MM.1S (cell line): ENCODE measurements at regions not wholly inside any gene's neighbourhood (a gene's known extent, or its start where the extent isn't known, plus 50 kb on each side); places are given as distances from the start of the nearest gene placed in this dataset.

Experiments used
- EZH2 ChIP-seq: fragments of 300-600 bp; sonication (generic); optimal IDR thresholded peaks from 2 replicates; pipeline ENCODE3; 2017; ENCODE audit warnings: low read depth, mild to moderate bottlenecking, antibody characterized with exemption, low read length, mixed read lengths
- EZH2phosphoT487 ChIP-seq: fragments of 300-600 bp; sonication (generic); IDR thresholded peaks from 2 replicates; pipeline ENCODE4 v1.6.1; 2018; ENCODE audit warnings: antibody characterized with exemption, low read length
- TF ChIP-seq, protein P1 (sequence below): fragments of 300-600 bp; sonication (generic); IDR thresholded peaks from 2 replicates; pipeline ENCODE4 v1.5.1; 2016; ENCODE audit warnings: antibody characterized with exemption, low read length, mixed read lengths

DNA sequence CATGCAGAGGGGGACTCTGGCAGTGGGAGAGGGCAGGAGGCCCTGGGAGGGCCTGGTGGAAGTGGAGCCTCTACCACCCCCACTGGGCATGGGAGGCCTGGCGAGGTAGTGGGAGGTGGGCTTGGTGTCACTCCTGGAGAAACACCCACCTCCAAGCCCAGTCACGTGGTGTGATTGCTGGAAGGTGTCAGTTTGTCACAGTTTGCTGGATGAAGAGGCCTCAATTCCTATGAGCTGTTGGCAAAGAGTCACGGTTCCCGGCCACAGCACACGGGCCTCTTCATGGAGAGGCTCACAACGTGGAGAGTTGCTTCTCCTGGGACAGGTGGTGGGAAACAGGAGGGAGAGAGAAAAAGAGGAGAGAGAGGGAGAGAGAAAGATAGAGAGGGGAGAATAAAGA is 684.1 kb upstream of the ARGLU1 start:
- TF ChIP-seq, protein P1, sequence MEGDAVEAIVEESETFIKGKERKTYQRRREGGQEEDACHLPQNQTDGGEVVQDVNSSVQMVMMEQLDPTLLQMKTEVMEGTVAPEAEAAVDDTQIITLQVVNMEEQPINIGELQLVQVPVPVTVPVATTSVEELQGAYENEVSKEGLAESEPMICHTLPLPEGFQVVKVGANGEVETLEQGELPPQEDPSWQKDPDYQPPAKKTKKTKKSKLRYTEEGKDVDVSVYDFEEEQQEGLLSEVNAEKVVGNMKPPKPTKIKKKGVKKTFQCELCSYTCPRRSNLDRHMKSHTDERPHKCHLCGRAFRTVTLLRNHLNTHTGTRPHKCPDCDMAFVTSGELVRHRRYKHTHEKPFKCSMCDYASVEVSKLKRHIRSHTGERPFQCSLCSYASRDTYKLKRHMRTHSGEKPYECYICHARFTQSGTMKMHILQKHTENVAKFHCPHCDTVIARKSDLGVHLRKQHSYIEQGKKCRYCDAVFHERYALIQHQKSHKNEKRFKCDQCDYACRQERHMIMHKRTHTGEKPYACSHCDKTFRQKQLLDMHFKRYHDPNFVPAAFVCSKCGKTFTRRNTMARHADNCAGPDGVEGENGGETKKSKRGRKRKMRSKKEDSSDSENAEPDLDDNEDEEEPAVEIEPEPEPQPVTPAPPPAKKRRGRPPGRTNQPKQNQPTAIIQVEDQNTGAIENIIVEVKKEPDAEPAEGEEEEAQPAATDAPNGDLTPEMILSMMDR: no peak
- TF ChIP-seq EZH2phosphoT487 (no peak), EZH2 (no peak)
